Ishikawa (cell line): ENCODE measurements at regions not wholly inside any gene's neighbourhood (a gene's known extent, or its start where the extent isn't known, plus 50 kb on each side); places are given as distances from the start of the nearest gene placed in this dataset.

Experiments used
- CEBPB ChIP-seq: IDR thresholded peaks from 2 replicates; pipeline ENCODE4 v1.6.1; 2012
- CREB1 ChIP-seq: IDR thresholded peaks from 2 replicates; pipeline ENCODE4 v1.6.1; 2012; ENCODE audit warnings: low read depth
- EGR1 ChIP-seq: IDR thresholded peaks from 2 replicates; pipeline ENCODE4 v1.6.1; 2012
- EP300 ChIP-seq: IDR thresholded peaks from 2 replicates; pipeline ENCODE4 v1.6.1; 2012; ENCODE audit warnings: borderline replicate concordance
- FOXM1 ChIP-seq: IDR thresholded peaks from 2 replicates; pipeline ENCODE4 v1.6.1; 2012; ENCODE audit warnings: low read depth, borderline replicate concordance
- NFIC ChIP-seq: IDR thresholded peaks from 2 replicates; pipeline ENCODE4 v1.6.1; 2012
- RAD21 ChIP-seq: IDR thresholded peaks from 2 replicates; pipeline ENCODE4 v1.6.1; 2012; ENCODE audit warnings: low read depth
- TAF1 ChIP-seq: IDR thresholded peaks from 2 replicates; pipeline ENCODE4 v1.6.1; 2012; ENCODE audit warnings: low read depth, mild to moderate bottlenecking
- TCF12 ChIP-seq: IDR thresholded peaks from 2 replicates; pipeline ENCODE4 v1.6.1; 2012; ENCODE audit warnings: low read depth
- TEAD4 ChIP-seq: IDR thresholded peaks from 2 replicates; pipeline ENCODE4 v1.6.1; 2012
- YY1 ChIP-seq: IDR thresholded peaks from 2 replicates; pipeline ENCODE4 v1.6.1; 2012; ENCODE audit warnings: low read depth
- TF ChIP-seq, protein P1 (sequence below): IDR thresholded peaks from 2 replicates; pipeline ENCODE4 v1.6.1; 2012; ENCODE audit warnings: low read depth, mild to moderate bottlenecking
- TF ChIP-seq, protein P2 (sequence below): IDR thresholded peaks from 2 replicates; pipeline ENCODE4 v1.6.1; 2012

DNA sequence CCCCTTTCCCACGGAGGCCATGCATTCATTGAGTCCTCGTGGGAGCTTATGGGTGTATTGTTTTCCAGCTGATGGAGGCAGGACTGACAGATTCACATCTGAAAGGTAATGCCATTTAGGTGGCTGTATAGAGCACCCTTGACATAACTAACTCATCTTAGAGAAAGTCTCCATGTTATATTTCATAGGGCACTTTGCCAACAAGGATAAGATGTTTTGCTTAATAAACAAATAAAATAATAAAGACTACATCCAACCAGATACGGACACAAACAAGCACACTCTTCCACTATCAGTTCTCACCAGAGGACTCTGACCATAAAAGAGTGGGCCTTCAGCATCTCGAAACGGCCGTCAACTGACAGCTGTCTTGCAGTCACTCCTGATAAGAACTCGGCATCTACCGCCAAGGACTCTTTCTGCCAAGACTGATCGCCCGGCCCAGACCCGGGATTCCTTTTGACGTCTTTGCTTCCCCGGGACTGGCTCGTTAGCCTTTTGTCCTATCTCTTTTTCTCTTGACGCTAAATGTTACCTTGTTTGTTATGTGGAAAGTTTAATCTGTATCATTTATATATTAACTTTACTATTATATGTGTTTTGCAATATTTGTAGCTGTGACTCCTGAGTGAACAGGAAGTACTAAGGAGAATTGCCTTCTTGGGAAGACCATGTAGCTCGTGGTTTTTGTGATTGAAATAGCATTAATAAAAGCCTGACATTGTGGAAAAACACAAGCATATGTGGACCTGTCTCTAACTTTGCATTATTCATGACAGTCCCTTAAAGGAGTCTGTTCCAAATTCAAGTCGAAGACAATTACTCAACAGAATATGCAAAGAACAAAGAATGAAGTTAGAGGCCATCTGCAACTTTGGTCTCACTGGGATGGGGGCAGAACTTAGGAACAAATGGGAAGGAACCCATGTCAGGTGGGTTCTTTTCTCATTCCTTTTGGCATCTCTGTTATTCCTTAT, 195.1 kb downstream of the LPIN1 start:
- TF ChIP-seq FOXM1 = no peak
- TF ChIP-seq, protein P1, sequence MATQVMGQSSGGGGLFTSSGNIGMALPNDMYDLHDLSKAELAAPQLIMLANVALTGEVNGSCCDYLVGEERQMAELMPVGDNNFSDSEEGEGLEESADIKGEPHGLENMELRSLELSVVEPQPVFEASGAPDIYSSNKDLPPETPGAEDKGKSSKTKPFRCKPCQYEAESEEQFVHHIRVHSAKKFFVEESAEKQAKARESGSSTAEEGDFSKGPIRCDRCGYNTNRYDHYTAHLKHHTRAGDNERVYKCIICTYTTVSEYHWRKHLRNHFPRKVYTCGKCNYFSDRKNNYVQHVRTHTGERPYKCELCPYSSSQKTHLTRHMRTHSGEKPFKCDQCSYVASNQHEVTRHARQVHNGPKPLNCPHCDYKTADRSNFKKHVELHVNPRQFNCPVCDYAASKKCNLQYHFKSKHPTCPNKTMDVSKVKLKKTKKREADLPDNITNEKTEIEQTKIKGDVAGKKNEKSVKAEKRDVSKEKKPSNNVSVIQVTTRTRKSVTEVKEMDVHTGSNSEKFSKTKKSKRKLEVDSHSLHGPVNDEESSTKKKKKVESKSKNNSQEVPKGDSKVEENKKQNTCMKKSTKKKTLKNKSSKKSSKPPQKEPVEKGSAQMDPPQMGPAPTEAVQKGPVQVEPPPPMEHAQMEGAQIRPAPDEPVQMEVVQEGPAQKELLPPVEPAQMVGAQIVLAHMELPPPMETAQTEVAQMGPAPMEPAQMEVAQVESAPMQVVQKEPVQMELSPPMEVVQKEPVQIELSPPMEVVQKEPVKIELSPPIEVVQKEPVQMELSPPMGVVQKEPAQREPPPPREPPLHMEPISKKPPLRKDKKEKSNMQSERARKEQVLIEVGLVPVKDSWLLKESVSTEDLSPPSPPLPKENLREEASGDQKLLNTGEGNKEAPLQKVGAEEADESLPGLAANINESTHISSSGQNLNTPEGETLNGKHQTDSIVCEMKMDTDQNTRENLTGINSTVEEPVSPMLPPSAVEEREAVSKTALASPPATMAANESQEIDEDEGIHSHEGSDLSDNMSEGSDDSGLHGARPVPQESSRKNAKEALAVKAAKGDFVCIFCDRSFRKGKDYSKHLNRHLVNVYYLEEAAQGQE = no peak
- TF ChIP-seq EP300 = no peak
- TF ChIP-seq TAF1 = no peak
- no peak for TF ChIP-seq TCF12
- no peak for TF ChIP-seq EGR1
- TF ChIP-seq CEBPB = no peak
- TF ChIP-seq RAD21 = no peak
- TF ChIP-seq, protein P2, sequence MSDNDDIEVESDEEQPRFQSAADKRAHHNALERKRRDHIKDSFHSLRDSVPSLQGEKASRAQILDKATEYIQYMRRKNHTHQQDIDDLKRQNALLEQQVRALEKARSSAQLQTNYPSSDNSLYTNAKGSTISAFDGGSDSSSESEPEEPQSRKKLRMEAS = no peak
- no peak for TF ChIP-seq TEAD4
- no peak for TF ChIP-seq YY1
- no peak for TF ChIP-seq CREB1
- TF ChIP-seq NFIC = no peak
